Body of pancreas (tissue), 4 donors: ENCODE measurements at regions not wholly inside any gene's neighbourhood (a gene's known extent, or its start where the extent isn't known, plus 50 kb on each side); places are given as distances from the start of the nearest gene placed in this dataset.
"Not testable (repeated sequence)": the region's sequence is repeated elsewhere in the genome, so short reads cannot be mapped to it uniquely, and the experiment has no call there.

Source experiments
- ATAC-seq: fragments of 150-250 bp; one replicate; pipeline ENCODE4 v1.9.1; 2016
- DNase-seq, 4 donors: peaks; one replicate each; pipeline ENCODE4 v3.0.0-alpha.2; 2019
- H3K27ac ChIP-seq, 4 donors: fragments of 200-600 bp; sonication (generic); 1 replicate in 3 of 4; 2 replicates in 1 of 4; pipeline versions ENCODE4 v1.5.1 to v1.6.1; 2016 to 2019; ENCODE audit warnings: mild to moderate bottlenecking in 1 of 4, mixed read lengths in 1 of 4, moderate library complexity in 1 of 4
- H3K27me3 ChIP-seq, 2 donors: fragments of 200-600 bp; sonication (generic); one replicate each; pipeline ENCODE4 v1.6.0; 2016; ENCODE audit warnings: mild to moderate bottlenecking in 1 of 2
- H3K36me3 ChIP-seq, 2 donors: fragments of 200-600 bp; sonication (generic); replicated peaks in 1 of 2; 2 replicates each; pipeline ENCODE4 v1.5.1; 2016; ENCODE audit warnings: low read depth in 2 of 2; ENCODE audit not compliant: insufficient read depth in 1 of 2
- H3K4me1 ChIP-seq: fragments of 200-600 bp; sonication (generic); one replicate; pipeline ENCODE4 v1.6.0; 2016
- H3K4me3 ChIP-seq, 2 donors: fragments of 200-600 bp; sonication (generic); 1 replicate in 1 of 2; 2 replicates in 1 of 2; pipeline ENCODE4 v1.5.1; 2016 to 2019
- H3K9me3 ChIP-seq, 3 donors: fragments of 200-600 bp; sonication (generic); 1 replicate in 2 of 3; 2 replicates in 1 of 3; pipeline ENCODE4 v1.5.1; 2016
- POLR2A ChIP-seq, 3 donors: fragments of 450-650 bp; IDR thresholded peaks; one replicate each; pipeline ENCODE4 v1.6.1; 2016; ENCODE audit warnings: antibody characterized with exemption in 3 of 3, mild to moderate bottlenecking in 2 of 3
- WGBS, 2 donors: methylation state at CpG; one replicate each; pipeline ENCODE4 v1.1.5; 2017; 5-methylcytosine and 5-hydroxymethylcytosine counted together
- intact Hi-C: fragments of 100-400 bp; cut with DNase I; formaldehyde crosslinking; loops from one replicate; pipeline ENCODE4 v1.15.1; 2023
- TF ChIP-seq, protein P1 (sequence below), 7 experiments: fragments of 450-650 bp in 4 of 7; fragments of 200-600 bp in 3 of 7; sonication (generic) in 3 of 7; IDR thresholded peaks; one replicate each; pipeline ENCODE4 v1.5.1; 2016 to 2019; ENCODE audit warnings: antibody characterized with exemption in 7 of 7

DNA sequence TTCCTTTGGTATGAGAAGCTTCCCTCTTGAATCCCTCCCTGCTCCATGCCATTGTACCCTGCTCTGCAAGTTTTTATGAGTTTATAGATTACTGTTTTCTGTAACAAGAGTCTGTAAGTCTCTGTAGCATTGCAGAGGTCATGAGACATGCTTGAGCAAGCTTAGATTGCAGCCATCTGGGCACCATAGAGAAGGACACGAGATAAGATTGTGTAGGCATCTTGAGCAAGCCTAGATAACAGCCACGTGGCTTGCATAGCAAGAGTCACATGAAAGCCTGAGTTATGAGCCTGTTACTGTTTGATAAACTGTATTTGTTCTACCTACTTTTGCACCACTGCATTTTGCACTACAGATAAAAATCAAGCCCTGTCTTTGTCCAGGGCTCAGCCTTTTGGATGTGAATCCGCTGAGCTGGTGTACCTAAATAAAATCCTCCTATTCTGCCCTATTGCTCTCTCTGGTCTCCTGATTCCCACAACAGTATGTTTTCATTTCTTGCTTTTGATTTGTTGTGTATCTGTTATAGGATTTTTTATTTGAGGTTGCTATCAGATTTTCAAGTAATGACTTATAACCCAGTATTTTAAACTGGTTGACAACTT, 127.4 kb upstream of the ANKRD50 start:
- H3K27me3 ChIP-seq: no peaks in the 10 kb centered on the region
- no peak for DNase-seq
- no peaks in the 10 kb centered on the region for H3K36me3 ChIP-seq
- TF ChIP-seq, protein P1, sequence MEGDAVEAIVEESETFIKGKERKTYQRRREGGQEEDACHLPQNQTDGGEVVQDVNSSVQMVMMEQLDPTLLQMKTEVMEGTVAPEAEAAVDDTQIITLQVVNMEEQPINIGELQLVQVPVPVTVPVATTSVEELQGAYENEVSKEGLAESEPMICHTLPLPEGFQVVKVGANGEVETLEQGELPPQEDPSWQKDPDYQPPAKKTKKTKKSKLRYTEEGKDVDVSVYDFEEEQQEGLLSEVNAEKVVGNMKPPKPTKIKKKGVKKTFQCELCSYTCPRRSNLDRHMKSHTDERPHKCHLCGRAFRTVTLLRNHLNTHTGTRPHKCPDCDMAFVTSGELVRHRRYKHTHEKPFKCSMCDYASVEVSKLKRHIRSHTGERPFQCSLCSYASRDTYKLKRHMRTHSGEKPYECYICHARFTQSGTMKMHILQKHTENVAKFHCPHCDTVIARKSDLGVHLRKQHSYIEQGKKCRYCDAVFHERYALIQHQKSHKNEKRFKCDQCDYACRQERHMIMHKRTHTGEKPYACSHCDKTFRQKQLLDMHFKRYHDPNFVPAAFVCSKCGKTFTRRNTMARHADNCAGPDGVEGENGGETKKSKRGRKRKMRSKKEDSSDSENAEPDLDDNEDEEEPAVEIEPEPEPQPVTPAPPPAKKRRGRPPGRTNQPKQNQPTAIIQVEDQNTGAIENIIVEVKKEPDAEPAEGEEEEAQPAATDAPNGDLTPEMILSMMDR (IDR thresholded peaks at IDR 0.05): no peak
- no peak for TF ChIP-seq POLR2A (IDR thresholded peaks at IDR 0.05)
- WGBS, 2 donors: 28 to 35% methylated on average over 3 of the region's 3 CpGs
- no peak for ATAC-seq
- H3K27ac ChIP-seq: no peak overlapping the region
- intact Hi-C loops: no loop called here
- H3K9me3 ChIP-seq: peaks cover 0 to 4% (median 0%) of the 10 kb centered on the region in 3 donors
- H3K4me3 ChIP-seq: no peak overlapping the region
- no peaks in the 10 kb centered on the region for H3K4me1 ChIP-seq

DNA sequence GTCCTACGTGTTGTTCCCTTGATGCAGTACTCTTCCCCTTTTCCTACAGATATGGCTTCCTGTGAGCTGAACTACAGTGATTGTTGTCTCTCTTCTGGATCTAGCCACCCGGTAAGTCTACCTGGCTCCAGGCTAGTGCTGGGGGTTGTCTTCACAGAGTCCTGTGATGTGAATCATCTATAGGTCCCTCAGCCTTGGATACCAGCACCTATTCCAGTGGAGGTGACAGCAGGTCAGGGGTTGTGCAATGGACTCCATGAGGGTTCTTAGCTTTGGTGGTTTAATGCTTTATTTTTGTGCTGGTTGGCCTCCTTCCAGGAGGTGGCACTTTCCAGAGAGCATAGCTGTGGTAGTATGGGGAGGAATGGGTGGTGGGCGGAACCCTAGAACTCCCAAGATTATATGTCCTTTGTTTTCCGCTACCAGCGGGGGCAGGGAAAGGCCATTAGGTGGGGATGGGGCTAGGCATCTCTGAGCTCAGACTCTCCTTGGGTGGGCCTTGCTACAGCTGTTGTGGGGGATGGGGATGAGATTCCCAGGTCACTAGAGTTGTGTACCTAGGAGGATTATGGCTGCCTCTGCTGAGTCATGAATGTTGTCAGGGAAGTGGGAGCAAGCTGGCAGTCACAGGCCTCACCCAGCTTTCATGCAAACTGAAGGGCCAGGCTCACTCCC, 121.4 kb upstream of the ANKRD50 start:
- no peaks in the 10 kb centered on the region for H3K27me3 ChIP-seq
- H3K4me3 ChIP-seq: no peak overlapping the region
- H3K36me3 ChIP-seq: no peaks in the 10 kb centered on the region
- H3K4me1 ChIP-seq: no peaks in the 10 kb centered on the region
- H3K27ac ChIP-seq: no peak overlapping the region
- ATAC-seq (no peak), DNase-seq (no peak)
- TF ChIP-seq, protein P1 (IDR thresholded peaks at IDR 0.05): no peak
- no peak for TF ChIP-seq POLR2A (IDR thresholded peaks at IDR 0.05)
- WGBS, 2 donors: 90 to 97% methylated on average over 5 of the region's 5 CpGs
- intact Hi-C loops: no loop called here
- peaks cover 0 to under 1% (median 0%) of the 10 kb centered on the region in 3 donors for H3K9me3 ChIP-seq

DNA sequence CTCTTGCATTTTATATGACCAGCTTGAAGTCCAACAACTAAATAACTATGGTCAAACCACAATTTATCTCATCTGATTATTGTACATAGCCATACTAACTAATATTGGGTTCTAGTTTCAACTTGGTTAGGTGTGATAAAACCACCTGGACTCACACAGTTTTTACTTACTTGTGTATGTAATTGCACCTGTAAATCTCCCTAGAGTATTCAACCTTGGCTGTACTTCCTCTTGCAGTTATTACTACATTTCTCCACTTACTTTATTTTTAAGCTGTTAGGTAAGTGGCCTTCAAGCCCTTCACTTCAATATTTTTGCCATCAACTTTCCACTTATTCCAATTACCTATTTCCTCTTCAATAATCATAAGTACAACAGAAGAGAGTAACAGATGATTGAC, 115.8 kb upstream of the ANKRD50 start:
- Histone ChIP-seq H3K4me3 (no peak overlapping the region), H3K36me3 (no peaks in the 10 kb centered on the region), H3K9me3 (no peaks in the 10 kb centered on the region), H3K4me1 (no peaks in the 10 kb centered on the region), H3K27ac (no peak overlapping the region), H3K27me3 (no peaks in the 10 kb centered on the region)
- ATAC-seq (no peak), DNase-seq (no peak)
- intact Hi-C loops: no loop called here
- TF ChIP-seq, protein P1 (IDR thresholded peaks at IDR 0.05): no peak
- TF ChIP-seq POLR2A (IDR thresholded peaks at IDR 0.05): no peak

DNA sequence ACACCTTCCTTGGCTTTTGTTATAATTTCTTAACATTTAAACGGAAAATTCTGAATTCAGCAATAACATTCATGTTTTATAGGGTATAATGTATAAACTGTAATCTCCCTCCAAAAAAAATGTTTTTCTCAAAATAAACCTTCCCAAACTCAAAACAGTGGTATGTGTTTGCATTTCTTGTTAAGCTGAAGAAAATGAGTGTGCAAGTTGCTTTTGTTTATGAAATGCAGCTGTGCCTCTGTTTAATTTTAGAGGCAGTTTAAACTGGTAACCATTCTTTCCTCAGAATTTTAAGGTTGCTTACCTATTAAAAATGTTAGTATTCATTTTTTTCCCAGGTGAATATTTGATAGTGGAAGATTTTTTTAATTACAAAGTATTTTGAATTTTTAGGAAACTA, 105.0 kb upstream of the ANKRD50 start:
- Histone ChIP-seq H3K36me3 (no peaks in the 10 kb centered on the region), H3K27ac (no peak overlapping the region), H3K9me3 (no peaks in the 10 kb centered on the region), H3K4me3 (no peak overlapping the region), H3K27me3 (no peaks in the 10 kb centered on the region), H3K4me1 (no peaks in the 10 kb centered on the region)
- intact Hi-C loops: no loop called here
- TF ChIP-seq POLR2A (IDR thresholded peaks at IDR 0.05): no peak
- TF ChIP-seq, protein P1 (IDR thresholded peaks at IDR 0.05): no peak
- WGBS, 2 donors: 70 to 76% methylated on average over 1 of the region's 1 CpG
- ATAC-seq (no peak), DNase-seq (no peak)

DNA sequence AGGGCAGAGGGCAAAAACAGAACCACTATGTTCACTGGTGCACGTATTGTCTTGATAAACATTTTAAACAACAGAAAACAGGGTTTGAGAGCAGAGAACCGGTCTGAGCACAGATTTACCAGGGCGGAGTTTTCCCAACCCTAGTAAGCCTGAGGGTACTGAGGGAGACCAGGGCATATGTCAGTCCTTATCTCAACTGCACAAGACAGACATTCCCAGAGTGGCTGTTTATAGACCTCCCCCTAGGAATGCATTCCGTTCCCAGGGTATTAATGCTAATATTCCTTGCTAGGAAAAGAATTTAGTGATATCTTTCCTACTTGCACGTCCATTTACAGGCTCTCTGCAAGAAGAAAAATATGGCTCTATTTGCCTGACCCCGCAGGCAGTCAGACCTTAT, 99.7 kb upstream of the ANKRD50 start:
- DNase-seq, H3K27me3 ChIP-seq, ATAC-seq, intact Hi-C loops, H3K4me3 ChIP-seq, H3K36me3 ChIP-seq, H3K4me1 ChIP-seq, H3K9me3 ChIP-seq, H3K27ac ChIP-seq: not testable (repeated sequence)
- WGBS, 2 donors: 79 to 84% methylated on average over 6 of the region's 6 CpGs
